GM19324 (cell line): ENCODE measurements at regions not wholly inside any gene's neighbourhood (a gene's known extent, or its start where the extent isn't known, plus 50 kb on each side); places are given as distances from the start of the nearest gene placed in this dataset.
"Not testable (repeated sequence)": the region's sequence is repeated elsewhere in the genome, so short reads cannot be mapped to it uniquely, and the experiment has no call there.

Experiments used
- ATAC-seq: cut with Tn5 transposase; IDR thresholded peaks from one replicate; pipeline ENCODE4 v1.9.1; 2021; ENCODE audit warnings: mild to moderate bottlenecking, moderate library complexity; ENCODE audit not compliant: unreplicated experiment, low FRiP score

DNA sequence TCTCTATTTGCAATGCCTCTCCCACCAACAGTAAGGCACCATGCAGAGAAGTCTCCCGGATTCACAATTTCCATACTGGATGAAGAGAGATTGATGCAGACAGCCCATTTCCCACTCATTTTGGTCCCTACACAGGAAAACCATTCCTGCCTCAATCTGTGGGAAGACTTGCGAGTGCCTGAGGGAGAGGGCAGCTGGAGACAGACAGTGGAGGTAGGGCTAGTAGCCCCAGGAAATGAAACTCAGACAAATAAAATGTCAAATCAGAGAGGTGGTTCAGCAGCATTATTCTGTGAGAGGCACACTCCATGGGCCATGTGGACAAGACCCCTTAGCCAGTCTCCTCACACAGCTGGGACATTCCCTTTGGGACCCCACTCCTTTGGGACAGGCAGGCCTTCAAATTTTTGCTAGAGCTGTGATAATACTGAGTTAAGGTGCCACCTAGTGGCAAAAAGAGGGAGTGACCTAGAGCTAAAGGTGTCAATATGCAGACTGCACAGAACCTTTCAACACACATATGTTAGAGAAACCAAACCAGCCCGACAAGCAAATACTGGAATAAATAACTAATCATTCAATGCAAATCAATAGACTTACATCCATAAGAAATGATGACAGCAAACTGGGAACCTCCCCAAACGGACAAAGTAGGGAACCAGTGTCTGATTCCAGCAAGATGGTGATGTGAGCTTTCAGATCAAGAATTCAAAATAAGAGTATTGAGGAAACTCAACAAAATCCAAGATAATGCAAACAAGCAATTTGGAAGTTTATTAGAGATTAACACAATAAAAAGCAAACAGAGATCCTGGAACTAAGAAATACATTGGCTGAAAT is 1865.3 kb upstream of the AGA start:
- no peak for ATAC-seq

DNA sequence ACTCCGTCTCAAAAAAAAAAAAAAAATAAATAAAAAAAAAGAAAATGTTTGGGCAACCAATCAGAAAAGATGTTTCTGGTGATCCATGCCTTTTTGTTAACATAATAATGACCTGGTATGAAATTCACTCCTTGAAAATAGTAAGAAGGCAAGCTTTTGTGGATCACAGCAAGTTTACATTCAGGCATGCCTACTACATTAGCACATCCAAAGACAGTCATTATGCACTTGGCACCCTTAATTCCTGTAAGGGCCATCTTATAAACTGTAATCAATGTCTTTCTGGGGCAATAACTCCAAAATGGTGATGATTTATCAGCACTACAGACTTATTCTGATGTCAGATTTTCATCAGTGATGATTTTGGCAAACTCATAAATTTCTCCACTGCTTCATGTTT is 1871.6 kb upstream of the AGA start:
- no peak for ATAC-seq

DNA sequence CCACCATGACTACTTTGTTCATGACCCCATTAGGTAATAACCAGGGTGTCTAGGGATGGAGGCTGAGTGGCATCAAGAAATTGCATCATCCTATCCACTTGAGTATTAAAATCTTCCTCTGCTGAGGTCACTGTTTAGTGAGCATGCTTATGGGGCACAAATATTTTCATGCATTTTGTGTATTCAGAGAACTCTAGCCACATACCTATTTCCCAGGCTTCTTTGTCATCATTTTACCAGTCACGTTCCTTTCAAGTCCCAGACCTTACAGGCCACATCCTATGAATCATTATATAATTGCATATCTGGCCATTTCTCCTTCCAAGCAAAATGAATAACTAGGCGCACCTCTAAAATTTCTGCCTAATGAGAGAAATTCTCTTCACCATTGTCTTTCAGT is 1882.9 kb upstream of the AGA start:
- no peak for ATAC-seq

DNA sequence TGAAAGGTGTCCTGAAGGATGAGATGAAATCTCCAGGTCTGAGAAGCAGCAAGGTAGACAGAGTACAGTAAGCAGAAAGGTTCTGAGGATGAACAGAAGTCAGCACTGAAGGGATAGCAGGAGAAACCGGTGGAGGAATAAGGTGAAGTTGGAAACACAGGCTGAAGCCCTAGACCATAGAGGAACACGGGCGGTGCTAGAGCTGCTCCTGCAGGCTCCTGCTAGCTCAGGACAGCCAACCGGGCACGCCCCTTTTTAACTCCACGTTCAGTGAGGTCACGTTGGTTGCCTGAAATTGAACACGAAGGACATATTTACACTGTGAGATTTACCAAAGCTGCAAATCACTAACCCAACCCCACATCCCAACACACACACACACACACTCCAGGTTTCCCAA is 1886.4 kb upstream of the AGA start:
- ATAC-seq: no peak

DNA sequence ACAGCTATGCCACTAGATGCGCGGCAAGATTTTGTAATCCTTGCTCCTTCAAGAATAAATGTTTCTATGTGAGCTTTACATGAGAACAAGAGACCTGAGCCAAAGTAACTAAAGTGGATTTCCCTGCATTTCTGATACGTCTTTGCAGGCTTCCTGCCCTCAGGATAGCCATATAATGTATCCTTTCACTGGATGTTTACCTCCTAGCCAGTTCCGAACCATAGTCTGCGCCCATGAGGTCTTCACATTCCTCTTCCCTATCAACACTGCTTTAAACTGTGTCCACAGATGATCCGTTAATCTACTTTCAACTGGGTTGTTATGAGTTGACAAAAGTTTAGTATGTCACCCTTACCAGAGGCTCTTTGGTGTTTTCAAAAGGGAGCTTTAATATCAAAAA is 1889.1 kb upstream of the AGA start:
- no peak for ATAC-seq

DNA sequence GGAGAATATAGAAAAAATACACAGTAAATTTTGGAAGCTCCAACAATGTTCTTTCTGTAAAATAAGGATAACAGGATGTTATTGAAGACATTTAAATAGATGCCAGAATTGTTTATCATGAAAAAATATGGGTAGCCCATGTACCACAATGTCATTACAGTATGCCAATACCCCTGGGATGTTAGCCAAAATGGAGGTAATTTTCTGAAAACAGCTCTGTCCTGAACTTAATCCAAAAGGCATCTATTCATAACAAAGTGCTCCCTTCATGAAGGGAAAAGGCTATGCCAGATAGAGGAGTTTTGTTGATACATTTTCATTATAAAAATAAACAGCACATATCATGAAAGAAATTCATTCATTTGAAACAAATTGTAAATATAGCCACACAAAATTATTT is 1902.6 kb upstream of the AGA start:
- ATAC-seq: no peak

DNA sequence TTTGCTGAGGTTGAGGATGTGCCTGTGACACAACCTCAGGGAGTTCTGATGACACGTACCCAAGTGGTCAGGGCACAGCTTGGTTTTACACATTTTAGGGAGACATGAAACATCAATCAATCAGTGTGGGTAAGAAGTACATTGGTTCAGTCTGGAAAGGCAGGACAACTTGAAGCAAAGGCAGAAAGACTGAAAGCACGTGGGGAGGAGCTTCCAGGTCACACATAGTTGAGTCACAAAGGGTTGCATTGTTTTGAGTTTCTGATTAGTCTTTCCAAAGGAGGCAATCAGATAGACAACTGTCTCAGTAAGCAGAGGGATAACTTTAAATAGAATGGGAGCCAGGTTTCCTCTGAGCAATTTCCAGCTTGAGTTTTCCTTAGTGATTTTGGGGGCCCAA is 1910.0 kb upstream of the AGA start:
- ATAC-seq: no peak

DNA sequence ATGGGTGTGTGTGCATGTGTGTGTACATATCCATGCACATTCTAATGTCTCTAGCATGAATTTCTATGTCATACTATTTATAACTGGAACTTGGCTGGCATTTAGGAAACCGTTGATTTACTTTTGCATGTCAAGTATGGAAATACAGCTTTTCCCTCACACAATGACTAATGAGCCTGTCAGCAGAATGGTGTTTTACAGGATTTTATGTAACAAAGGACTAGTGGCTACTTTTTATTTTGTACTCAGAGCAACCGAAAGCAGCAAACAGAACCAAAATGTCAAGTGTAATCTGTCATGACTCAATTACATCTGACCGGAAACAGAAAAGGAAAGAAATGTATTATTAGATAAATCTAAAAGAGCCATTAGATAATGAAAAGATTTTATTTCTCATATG is 1911.5 kb upstream of the AGA start:
- ATAC-seq: no peak

DNA sequence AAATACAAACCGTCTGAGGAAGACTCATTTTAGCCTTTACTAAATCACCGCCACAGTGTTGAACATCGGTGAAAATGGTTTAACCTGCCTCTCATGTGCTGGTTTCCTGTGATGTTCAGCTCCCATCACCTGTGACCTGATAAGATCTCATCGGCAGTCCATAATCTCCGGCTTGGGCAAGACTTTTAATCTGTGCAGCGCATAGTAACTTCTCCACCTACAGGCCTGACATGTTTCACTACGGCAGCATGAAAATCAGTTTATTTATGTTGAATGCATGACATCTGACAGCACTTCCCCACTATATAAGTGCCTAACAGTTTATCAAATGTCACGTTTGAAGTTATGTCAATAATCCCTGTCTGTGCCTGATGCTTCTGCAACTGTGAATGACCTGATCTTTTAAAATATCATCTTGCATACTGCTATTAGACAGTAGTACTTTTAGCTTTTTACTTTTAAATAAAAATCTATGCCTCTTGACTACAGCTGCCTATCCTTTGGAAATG is 1919.8 kb upstream of the AGA start:
- no peak for ATAC-seq

DNA sequence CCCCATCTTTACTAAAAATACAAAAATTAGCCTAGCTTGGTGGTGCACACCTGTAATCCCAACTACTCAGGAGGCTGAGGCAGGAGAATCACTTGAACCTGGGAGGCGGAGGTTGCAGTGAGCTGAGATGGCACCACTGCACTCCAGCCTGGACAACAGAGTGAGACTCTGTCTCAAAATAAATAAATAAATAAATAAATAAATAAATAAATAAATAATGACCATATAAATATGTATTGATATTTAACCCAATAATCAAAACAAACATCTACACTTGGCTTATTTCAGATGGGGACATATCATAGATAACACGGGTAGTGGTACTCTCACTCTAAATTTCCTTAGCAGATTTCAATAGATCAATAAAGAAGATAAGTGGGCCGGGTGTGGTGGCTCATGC is 1923.7 kb upstream of the AGA start:
- ATAC-seq: not testable (repeated sequence)

DNA sequence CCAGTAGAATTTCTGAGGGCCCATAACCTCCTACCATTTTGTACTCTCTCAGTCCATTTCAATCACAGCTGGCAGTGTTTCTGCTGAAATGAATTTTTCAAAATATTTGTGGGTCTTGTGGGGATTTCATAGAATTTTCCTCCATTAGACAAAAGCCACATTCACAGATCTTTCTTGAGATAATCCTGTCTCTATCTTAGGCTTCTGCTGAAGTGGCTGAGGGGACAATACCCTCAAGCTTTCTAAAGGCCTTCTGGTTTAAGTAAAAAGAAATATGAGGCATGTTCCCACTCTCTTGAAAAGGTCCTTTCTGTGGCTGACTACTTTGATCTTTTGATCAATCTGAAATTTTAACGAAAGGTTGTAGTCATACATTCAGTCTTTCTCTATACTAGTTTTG is 1930.0 kb upstream of the AGA start:
- no peak for ATAC-seq

DNA sequence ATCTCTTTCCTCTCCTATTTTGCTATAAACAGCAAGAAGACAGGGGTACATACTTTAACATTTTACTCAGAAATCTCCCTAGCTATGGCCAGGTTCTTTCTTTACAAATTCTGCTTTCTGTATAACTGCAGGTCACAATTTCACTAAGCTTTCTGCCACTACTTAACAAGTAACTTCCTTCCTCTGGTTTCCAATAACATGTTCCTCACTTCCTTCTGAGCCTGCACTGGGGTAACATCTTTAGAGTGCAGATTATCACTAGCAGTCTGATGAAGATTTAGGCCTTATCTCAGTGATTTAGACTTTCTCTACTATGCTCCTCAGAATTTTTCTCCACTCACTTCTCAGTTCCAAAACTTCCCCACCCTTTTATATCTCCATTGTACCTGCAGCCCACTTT is 1930.5 kb upstream of the AGA start:
- no peak for ATAC-seq

DNA sequence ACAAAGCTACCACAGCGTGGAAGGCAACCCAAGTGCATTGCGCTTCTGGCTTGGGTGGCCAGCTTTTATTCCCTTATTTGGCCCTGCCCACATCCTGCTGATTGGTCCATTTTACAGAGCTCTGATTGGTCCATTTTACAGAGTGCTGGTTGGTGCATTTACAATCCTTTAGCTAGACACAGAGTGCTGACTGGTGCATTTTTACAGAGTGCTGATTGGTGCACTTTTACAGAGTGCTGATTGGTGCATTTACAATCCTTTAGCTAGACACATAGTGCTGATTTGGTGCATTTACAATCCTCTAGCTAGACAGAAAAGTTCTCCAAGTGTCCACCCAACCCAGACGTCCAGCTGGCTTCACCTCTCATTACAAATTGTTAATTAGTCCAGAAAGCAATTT is 1936.6 kb upstream of the AGA start:
- ATAC-seq: not testable (repeated sequence)

DNA sequence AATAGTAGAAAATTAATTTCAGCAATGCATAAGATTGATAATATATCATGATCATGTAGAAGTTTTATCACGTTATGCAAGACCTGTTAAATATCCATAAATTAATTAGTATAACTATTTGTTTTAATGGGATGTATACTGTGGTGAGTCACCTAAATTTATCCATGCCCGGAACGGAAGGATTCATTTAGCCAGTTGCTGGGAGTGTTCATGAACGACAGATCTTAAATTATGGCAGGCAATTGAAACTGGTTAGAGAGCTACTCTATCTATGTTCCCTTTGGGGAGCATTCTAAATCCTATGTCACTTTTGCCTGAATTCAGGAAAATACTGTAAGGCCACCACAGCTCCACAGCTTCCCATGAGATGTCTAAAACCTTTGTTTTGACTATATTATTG is 1950.5 kb upstream of the AGA start:
- ATAC-seq: no peak

DNA sequence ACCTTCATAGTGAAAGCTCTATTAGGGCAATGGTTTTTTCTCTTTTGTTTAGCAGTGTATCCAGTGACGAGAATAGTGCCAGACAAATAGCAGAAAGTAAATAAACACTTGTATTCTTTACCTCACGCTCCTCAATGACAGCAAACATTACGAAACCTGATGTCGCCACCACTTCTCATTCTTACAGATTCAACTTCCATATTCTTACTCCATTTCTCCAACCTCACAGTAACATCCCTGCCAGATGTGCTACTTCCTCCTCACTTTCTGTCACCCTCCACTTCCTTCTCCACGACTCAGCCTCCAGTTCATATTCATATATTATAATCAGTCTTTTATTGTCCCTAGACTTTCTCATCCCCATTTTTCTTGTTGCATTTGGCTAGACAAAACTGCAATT is 1956.2 kb upstream of the AGA start:
- no peak for ATAC-seq

DNA sequence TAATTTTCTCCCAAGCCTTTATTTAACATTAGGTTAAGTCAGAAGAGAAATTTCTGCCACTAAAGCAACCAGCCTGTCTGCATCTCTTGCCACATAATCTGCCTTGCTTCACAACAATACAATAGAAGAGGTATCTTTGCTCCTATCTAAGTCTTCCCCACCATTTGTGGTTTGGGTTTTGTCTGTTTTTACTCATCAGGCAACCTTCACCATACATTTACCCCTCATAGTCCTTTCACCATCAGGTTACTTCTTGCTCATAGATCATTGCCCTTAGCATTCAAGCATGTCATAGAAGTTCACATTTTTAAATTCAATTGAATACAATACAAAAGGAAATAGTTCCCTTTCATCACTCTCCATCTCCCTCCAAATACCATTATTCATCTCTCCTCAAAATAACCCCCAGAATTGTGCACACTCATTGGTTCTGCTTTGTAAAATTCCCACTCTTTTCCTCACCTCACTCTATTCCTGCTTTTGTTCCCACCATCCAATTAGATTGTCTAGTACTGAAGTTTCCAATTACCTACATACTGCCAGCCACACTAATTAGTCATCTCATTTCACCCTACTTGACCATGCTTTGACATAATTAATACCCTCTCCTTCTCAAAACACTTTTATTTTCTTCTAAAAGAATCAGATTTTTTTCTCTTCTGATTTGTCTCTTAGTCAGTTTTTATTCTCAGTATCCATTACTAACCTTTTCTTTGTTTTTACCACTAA is 1957.0 kb upstream of the AGA start:
- ATAC-seq: no peak

DNA sequence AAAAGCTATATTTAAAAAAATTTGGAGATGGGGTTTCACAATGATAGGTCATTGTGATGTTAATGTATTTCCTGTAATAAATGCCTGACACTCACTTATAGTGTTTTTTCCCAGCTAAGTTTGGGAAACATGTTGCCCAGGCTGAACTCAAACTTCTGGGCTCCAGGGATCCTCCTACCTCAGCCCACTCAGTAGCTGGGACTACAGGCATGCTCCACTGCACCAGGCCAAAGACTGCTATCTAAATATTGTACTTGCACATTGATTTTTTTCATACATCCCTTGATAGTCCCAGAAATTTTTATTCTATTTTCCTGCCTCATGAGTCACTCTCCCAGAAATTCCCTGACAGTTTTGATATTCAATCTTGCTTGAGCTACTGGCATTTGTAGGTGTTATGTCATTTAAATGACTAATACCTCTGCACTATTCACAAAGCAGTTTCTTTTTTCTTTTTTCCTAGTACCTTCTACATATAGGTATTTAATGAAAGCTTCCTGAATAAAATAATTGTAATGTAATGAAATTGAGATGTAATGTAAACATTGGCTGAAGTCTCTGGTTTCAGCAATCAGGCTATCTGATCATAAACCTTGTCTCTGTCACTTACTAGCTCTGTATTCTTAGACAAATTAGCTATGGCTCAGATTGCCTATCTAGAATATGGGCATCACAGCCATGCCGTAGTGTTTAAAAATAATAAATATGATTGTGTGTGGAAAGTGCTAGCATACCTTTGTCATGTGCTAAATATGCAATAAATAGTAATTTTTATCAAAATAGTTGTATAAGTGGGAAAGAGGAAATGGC is 1973.0 kb upstream of the AGA start:
- ATAC-seq: no peak

DNA sequence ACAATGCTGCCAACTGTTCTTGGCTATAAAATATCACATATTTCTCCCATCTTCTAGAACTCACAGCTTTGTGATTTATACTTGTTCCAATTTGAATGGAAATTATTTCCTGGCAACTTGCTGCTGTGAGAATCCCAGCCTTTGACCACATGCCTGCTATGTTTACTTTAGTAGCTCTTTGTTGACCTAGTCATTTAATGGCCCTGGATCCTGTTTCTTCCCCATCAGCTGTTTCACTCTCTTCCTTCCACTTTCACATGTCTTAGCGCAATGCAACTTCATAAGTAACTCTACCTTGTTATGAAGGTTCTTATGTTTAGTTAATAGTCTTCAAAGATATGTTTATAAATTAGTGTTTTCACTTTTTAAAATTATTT is 1973.6 kb upstream of the AGA start:
- no peak for ATAC-seq

DNA sequence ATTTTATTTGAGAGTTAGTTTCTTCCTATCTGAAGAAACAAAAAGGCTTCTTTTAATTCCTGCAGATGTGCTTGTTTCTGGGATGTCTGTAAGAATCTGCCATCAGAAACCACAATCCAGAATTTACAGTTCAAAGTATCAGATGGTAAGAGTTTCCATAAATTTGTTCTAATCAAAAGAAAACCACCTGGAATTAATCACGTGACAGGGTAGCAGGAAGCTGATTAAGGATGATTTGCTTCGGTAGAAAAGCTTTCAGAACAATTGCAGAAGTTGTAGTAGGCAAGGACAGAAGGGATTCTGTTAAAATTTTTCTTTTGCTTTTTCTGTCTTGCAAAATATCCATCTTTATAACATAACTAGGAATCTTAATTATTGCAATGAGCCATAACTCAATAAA is 1975.1 kb upstream of the AGA start:
- ATAC-seq: no peak

DNA sequence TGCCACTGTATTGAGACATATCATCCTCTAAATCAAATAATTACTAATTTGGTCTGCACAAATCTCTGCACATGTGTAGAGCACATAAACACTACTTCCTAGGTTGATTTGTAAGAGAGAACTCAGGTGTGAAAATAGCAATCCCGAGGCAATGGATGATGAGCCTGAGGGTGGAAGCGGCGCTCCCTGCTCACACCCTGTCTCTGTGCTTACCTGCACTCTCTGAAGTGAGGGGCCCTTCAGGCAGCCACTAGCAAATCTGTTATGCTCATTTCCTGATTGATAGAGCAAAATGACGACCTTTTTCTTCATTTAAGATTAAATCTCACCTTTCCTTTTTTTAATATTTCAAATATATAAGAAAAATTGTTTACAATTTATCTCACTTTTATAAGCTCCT is 1995.7 kb upstream of the AGA start:
- ATAC-seq: no peak

DNA sequence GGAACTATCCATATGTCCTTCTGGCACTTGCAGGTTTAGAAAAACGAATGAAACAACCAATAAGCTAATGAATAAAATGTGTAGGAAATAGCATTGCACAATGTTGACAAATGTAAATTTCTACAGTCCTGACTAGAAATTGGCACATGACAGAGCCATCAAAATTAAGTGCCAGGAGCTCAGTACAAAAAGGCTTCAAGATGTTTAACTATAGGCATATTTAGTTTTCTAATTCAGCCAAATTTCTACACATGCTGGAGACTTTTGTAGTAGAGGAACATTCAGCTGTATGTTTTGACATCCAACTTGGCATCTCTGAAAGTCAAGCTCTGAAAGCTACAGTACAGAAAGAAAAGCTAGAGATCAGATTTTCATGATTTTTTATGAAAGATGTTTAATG is 1999.4 kb upstream of the AGA start:
- no peak for ATAC-seq
